ENCODE measurements at regions not wholly inside any gene's neighbourhood (a gene's known extent, or its start where the extent isn't known, plus 50 kb on each side); places are given as distances from the start of the nearest gene placed in this dataset.

DNA sequence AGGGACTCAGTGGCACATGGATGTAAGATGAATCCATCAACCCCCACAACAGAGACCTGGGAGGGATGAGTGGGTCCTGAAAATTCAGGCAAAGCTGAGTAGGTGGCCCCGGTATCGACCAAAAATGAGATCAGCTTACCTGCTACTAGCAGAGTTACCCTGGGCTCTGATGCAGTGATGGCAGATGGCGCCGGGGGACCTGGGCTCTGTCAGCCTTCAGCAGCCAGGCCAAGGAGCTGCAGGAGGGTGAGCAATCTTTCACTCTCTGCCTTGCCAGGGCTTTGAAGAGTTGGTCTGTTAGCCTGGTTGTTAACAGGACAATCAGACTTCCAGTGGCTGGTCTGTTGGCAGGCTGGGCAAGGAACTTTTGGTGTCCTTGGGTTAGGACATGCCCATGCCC lies 1054.8 kb downstream of the SI start:
- TF ChIP-seq, protein P1, sequence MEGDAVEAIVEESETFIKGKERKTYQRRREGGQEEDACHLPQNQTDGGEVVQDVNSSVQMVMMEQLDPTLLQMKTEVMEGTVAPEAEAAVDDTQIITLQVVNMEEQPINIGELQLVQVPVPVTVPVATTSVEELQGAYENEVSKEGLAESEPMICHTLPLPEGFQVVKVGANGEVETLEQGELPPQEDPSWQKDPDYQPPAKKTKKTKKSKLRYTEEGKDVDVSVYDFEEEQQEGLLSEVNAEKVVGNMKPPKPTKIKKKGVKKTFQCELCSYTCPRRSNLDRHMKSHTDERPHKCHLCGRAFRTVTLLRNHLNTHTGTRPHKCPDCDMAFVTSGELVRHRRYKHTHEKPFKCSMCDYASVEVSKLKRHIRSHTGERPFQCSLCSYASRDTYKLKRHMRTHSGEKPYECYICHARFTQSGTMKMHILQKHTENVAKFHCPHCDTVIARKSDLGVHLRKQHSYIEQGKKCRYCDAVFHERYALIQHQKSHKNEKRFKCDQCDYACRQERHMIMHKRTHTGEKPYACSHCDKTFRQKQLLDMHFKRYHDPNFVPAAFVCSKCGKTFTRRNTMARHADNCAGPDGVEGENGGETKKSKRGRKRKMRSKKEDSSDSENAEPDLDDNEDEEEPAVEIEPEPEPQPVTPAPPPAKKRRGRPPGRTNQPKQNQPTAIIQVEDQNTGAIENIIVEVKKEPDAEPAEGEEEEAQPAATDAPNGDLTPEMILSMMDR (IDR thresholded peaks at IDR 0.05) = no peak
- TF ChIP-seq EP300 (IDR thresholded peaks at IDR 0.05) (no peak), POLR2A (IDR thresholded peaks at IDR 0.05) (no peak)
